NOMO-1 (cell line): ENCODE measurements at regions not wholly inside any gene's neighbourhood (a gene's known extent, or its start where the extent isn't known, plus 50 kb on each side); places are given as distances from the start of the nearest gene placed in this dataset.

ENCODE experiments used
- DNase-seq, 2 experiments: peaks; one replicate each; lab custom pipeline; 2025; ENCODE audit not compliant: unreplicated experiment in 2 of 2; lab: John Stamatoyannopoulos, UW

GRCh38 chr7:131112431-131112830 lies 215.2 kb upstream of the MKLN1 start:
- no peak for DNase-seq

GRCh38 chr7:131115340-131115739 lies 212.3 kb upstream of the MKLN1 start:
- no peak for DNase-seq

- DNase-seq: no peak
These were observed 210.2 kb upstream of the MKLN1 start for GRCh38 chr7:131117439-131117838.

GRCh38 chr7:131119381-131119780 lies 208.3 kb upstream of the MKLN1 start:
- DNase-seq: no peak

- no peak for DNase-seq
These were observed 205.3 kb upstream of the MKLN1 start for GRCh38 chr7:131122394-131122793.

- no peak for DNase-seq
These were observed 203.6 kb upstream of the MKLN1 start for GRCh38 chr7:131124001-131124629.

- no peak for DNase-seq
These were observed 202.8 kb upstream of the MKLN1 start for GRCh38 chr7:131124867-131125266.

- DNase-seq: no peak
These were observed 197.4 kb upstream of the MKLN1 start for GRCh38 chr7:131130324-131130723.

- DNase-seq: no peak
These were observed 196.5 kb upstream of the MKLN1 start for GRCh38 chr7:131131012-131131745.

GRCh38 chr7:131131746-131132431 lies 195.8 kb upstream of the MKLN1 start:
- no peak for DNase-seq

- no peak for DNase-seq
These were observed 188.2 kb upstream of the MKLN1 start for GRCh38 chr7:131139462-131139861.

GRCh38 chr7:131141443-131141967 lies 186.2 kb upstream of the MKLN1 start:
- no peak for DNase-seq

GRCh38 chr7:131143869-131144268 lies 183.8 kb upstream of the MKLN1 start:
- DNase-seq: no peak

GRCh38 chr7:131145026-131145425 lies 182.7 kb upstream of the MKLN1 start:
- no peak for DNase-seq

GRCh38 chr7:131145770-131146169 lies 181.9 kb upstream of the MKLN1 start:
- no peak for DNase-seq

GRCh38 chr7:131147604-131148003 lies 180.1 kb upstream of the MKLN1 start:
- no peak for DNase-seq

GRCh38 chr7:131148258-131148657 lies 179.4 kb upstream of the MKLN1 start:
- no peak for DNase-seq

- DNase-seq: no peak
These were observed 178.8 kb upstream of the MKLN1 start for GRCh38 chr7:131148708-131149428.

- no peak for DNase-seq
These were observed 178.3 kb upstream of the MKLN1 start for GRCh38 chr7:131149429-131149773.

- DNase-seq: no peak
These were observed 177.8 kb upstream of the MKLN1 start for GRCh38 chr7:131149840-131150239.

- no peak for DNase-seq
These were observed 176.6 kb upstream of the MKLN1 start for GRCh38 chr7:131151034-131151433.
